K562 (cell line): ENCODE measurements at regions not wholly inside any gene's neighbourhood (a gene's known extent, or its start where the extent isn't known, plus 50 kb on each side); places are given as distances from the start of the nearest gene placed in this dataset.

Source experiments
- ATAC-seq: fragments of 200-7000 bp; cut with Tn5 transposase; 3 replicates; pipeline ENCODE4 v1.9.1; 2020; ENCODE audit warnings: moderate library complexity
- BruUV-seq: library from RNA; stranded (reverse); fragments of 400-500 nt; replicated peaks from 2 replicates; lab custom pipeline; 2021; lab: Mats Ljungman, UMichigan
- CTCF ChIA-PET: fragments of 300-600 bp; formaldehyde crosslinking; extraction: SDS; loops from one replicate; lab custom pipeline; 2021; ENCODE audit warnings: low intra/inter-chr PET ratio; lab: Yijun Ruan, JAX
- POLR2A ChIA-PET: fragments of 300-600, 350-650 bp; sonication (Branson Sonifier 250); formaldehyde crosslinking; extraction: SDS; loops from one replicate; lab custom pipeline; 2021; ENCODE audit warnings: antibody characterized with exemption, inconsistent platforms; lab: Yijun Ruan, JAX
- DNase-seq, 4 experiments: peaks; one replicate each; pipeline versions ENCODE4 v3.0.0 to v3.0.0-alpha.2; 2011 to 2018; ENCODE audit warnings: low spot score in 3 of 4, mixed read lengths in 3 of 4; ENCODE audit errors: extremely low read depth in 1 of 4
- FAIRE-seq: peaks from 2 replicates; lab custom pipeline; 2011; peaks lifted over from hg19 to GRCh38; lab: Jason Lieb, UNC
- H2AFZ ChIP-seq: 2 replicates; pipeline ENCODE4 v1.6.0; 2011; ENCODE audit warnings: low read depth, low read length, control low read depth, inconsistent platforms
- H3K27ac ChIP-seq: fragments of 200-600 bp; 3 replicates; pipeline ENCODE4 v1.8.0; 2011; ENCODE audit warnings: low read depth, mild to moderate bottlenecking, control low read depth, inconsistent platforms, low read length, moderate library complexity, mixed read lengths; ENCODE audit errors: extremely low read depth
- H3K27me3 ChIP-seq, 2 experiments: fragments of 300-600 bp in 1 of 2; 2 replicates in 1 of 2; 3 replicates in 1 of 2; pipeline versions ENCODE4 v1.6.0 to v1.8.0; 2011; ENCODE audit warnings: inconsistent platforms in 2 of 2, low read length in 2 of 2, mild to moderate bottlenecking in 1 of 2, mixed read lengths in 1 of 2, moderate library complexity in 1 of 2; ENCODE audit not compliant: control insufficient read depth in 2 of 2, insufficient read depth in 2 of 2
- H3K36me3 ChIP-seq: fragments of 300-600 bp; 3 replicates; pipeline ENCODE4 v1.8.0; 2011; ENCODE audit warnings: mild to moderate bottlenecking, low read length, inconsistent platforms; ENCODE audit not compliant: control insufficient read depth, insufficient read depth
- H3K4me1 ChIP-seq, 2 experiments: fragments of 200-600 bp in 1 of 2; replicated peaks in 1 of 2; 2 replicates in 1 of 2; 3 replicates in 1 of 2; pipeline versions ENCODE4 v1.5.1 to v1.8.0; 2011; ENCODE audit warnings: inconsistent platforms in 2 of 2, low read length in 2 of 2, mild to moderate bottlenecking in 1 of 2, mixed read lengths in 1 of 2, moderate library complexity in 1 of 2; ENCODE audit not compliant: control insufficient read depth in 2 of 2, insufficient read depth in 2 of 2
- H3K4me2 ChIP-seq: 2 replicates; pipeline ENCODE4 v1.6.1; 2011; ENCODE audit warnings: low read length, control low read depth, inconsistent platforms, mixed read lengths; ENCODE audit not compliant: insufficient read depth
- H3K4me3 ChIP-seq: fragments of 200-600 bp; sonication (generic), shearing (Covaris generic); 2 replicates; pipeline ENCODE4 v1.5.1; 2016; ENCODE audit warnings: control low read depth, inconsistent platforms
- H3K79me2 ChIP-seq: fragments of 200-600 bp; 3 replicates; pipeline ENCODE4 v1.8.0; 2011; ENCODE audit warnings: low read length, inconsistent platforms; ENCODE audit not compliant: control insufficient read depth, insufficient read depth
- H3K9ac ChIP-seq, 2 experiments: 2 replicates each; pipeline versions ENCODE4 v1.6.0 to v1.6.1; 2011; ENCODE audit warnings: low read depth in 2 of 2, low read length in 2 of 2, control low read depth in 1 of 2, inconsistent platforms in 1 of 2, mild to moderate bottlenecking in 1 of 2, mixed read lengths in 1 of 2; ENCODE audit not compliant: insufficient read depth in 1 of 2
- H3K9me1 ChIP-seq: one replicate; pipeline ENCODE4 v1.6.0; 2011; ENCODE audit warnings: inconsistent platforms, mild to moderate bottlenecking, low read length, moderate library complexity; ENCODE audit not compliant: control insufficient read depth, insufficient read depth
- H3K9me3 ChIP-seq: replicated peaks from 2 replicates; pipeline ENCODE4 v1.5.1; 2011; ENCODE audit warnings: low read depth, low read length, inconsistent platforms; ENCODE audit not compliant: control insufficient read depth, insufficient read depth
- H4K20me1 ChIP-seq: replicated peaks from 2 replicates; pipeline ENCODE4 v1.6.1; 2011; ENCODE audit warnings: low read length, inconsistent platforms, mixed read lengths; ENCODE audit not compliant: control insufficient read depth, insufficient read depth
- CTCFL ChIP-seq: IDR thresholded peaks from 2 replicates; pipeline ENCODE4 v1.6.1; 2011; ENCODE audit warnings: borderline replicate concordance, low read depth, mild to moderate bottlenecking, moderate library complexity, low read length; ENCODE audit not compliant: insufficient read depth, poor library complexity, severe bottlenecking
- ETS2 ChIP-seq: IDR thresholded peaks from 2 replicates; pipeline ENCODE4 v1.6.1; 2016; ENCODE audit warnings: borderline replicate concordance, missing genetic modification characterization, mild to moderate bottlenecking, moderate library complexity, missing compliant biosample characterization; ENCODE audit not compliant: poor library complexity, severe bottlenecking
- ETV5 ChIP-seq: sonication (generic); formaldehyde crosslinking; IDR thresholded peaks from 2 replicates; pipeline ENCODE4 v1.4.0; 2020; ENCODE audit warnings: low read depth, mild to moderate bottlenecking, missing genetic modification reagents
- MEIS2 ChIP-seq: fragments of 450-650 bp; IDR thresholded peaks from 2 replicates; pipeline ENCODE4 v1.6.1; 2014; ENCODE audit warnings: mild to moderate bottlenecking; ENCODE audit not compliant: partially characterized antibody
- NCOA2 ChIP-seq, 2 experiments: fragments of 450-650 bp; IDR thresholded peaks; 2 replicates each; pipeline ENCODE4 v1.6.1; 2018; ENCODE audit warnings: mild to moderate bottlenecking in 2 of 2, moderate library complexity in 1 of 2; ENCODE audit not compliant: partially characterized antibody in 2 of 2
- NFIC ChIP-seq: fragments of 450-650 bp; IDR thresholded peaks from 2 replicates; pipeline ENCODE4 v1.6.1; 2017; ENCODE audit warnings: mild to moderate bottlenecking, inconsistent platforms
- PBX2 ChIP-seq, 2 experiments: IDR thresholded peaks in 1 of 2; conservative IDR thresholded peaks in 1 of 2; 2 replicates each; pipeline ENCODE4 v1.6.1; 2016; ENCODE audit warnings: low read depth in 2 of 2, mild to moderate bottlenecking in 1 of 2, missing compliant biosample characterization in 1 of 2, missing genetic modification characterization in 1 of 2, moderate library complexity in 1 of 2
- PKNOX1 ChIP-seq: fragments of 450-650 bp; IDR thresholded peaks from 2 replicates; pipeline ENCODE4 v1.6.1; 2016
- TFAM ChIP-seq: fragments of 250-450 bp; sonication (Bioruptor Pico); conservative IDR thresholded peaks from 2 replicates; pipeline ENCODE4 v1.5.0; 2021; ENCODE audit warnings: mild to moderate bottlenecking, moderate library complexity
- ZNF740 ChIP-seq, 3 experiments: fragments of 200-800 bp in 1 of 3; sonication (Bioruptor generic) in 1 of 3; sonication (generic) in 1 of 3; formaldehyde crosslinking in 1 of 3; IDR thresholded peaks; 2 replicates each; pipeline versions ENCODE4 v1.6.1 to v1.8.0; 2016 to 2022; ENCODE audit warnings: mild to moderate bottlenecking in 2 of 3, missing compliant biosample characterization in 2 of 3, missing genetic modification characterization in 2 of 3, missing genetic modification reagents in 1 of 3
- WGBS: fragments of 100-300 bp; shearing (Covaris generic); methylation state at CpG from one replicate; pipeline ENCODE4 v1.1.6; 2016; ENCODE audit warnings: low coverage, mixed read lengths; ENCODE audit not compliant: insufficient coverage; ENCODE audit errors: missing lambda C conversion rate; 5-methylcytosine and 5-hydroxymethylcytosine counted together
- in situ Hi-C: fragments of 300-500 bp; cut with MboI; formaldehyde crosslinking; loops from 4 replicates; pipeline ENCODE4 v1.15.0; 2018; ENCODE audit warnings: inconsistent platforms, mixed read lengths
- intact Hi-C: fragments of 100-400 bp; cut with micrococcal nuclease; formaldehyde crosslinking; loops from 2 replicates; pipeline ENCODE4 v1.14.2; 2022

GRCh38 chr21:22201669-22202068 lies 1203.5 kb downstream of the NCAM2 start (continued):
- TF ChIP-seq CTCFL (no peak), ZNF740 (CRISPR knock-in tag; IDR thresholded peaks at IDR 0.05) (no peak), ZNF740 (tag; IDR thresholded peaks at IDR 0.05) (no peak)

- no peaks in the 10 kb centered on the region for H3K9me1 ChIP-seq
- TF ChIP-seq TFAM (no peak), ETS2 (no peak), NFIC (peak; percentile 80), ETV5 (CRISPR knock-in tag) (no peak), MEIS2 (peak; percentile 46), PKNOX1 (peak; percentile 83), PBX2 (CRISPR knock-in tag; IDR thresholded peaks at IDR 0.05; ENCODE audit: low read depth) (no peak), PBX2 (tag; conservative IDR thresholded peaks at IDR 0.05; ENCODE audit: low read depth) (peak; percentile 46; the same call in 1 of the 2 replicates), NCOA2 (IDR thresholded peaks at IDR 0.05; ENCODE audit: partially characterized antibody in 2 of 2) (peak in 1 of 2 experiments; percentile 77)
- H3K4me3 ChIP-seq = peak overlapping the region; percentile 53
- peak overlapping the region; percentile 78 for H3K4me2 ChIP-seq
- H3K79me2 ChIP-seq = peaks cover 45% of the 10 kb centered on the region
- ATAC-seq (peak; percentile 4), FAIRE-seq (no peak), DNase-seq (peak in 1 of 4 experiments; percentile 21)
- POLR2A ChIA-PET = interaction anchor here (0.6 to 1.0 kb wide), 5 partner anchors 9 to 1148 kb away, joined by 3 to 4 read pairs (median 3); no protein-coding TSS in a partner anchor
- 0% methylated on average over 1 of the region's 1 CpG for WGBS
- no TSS peak for BruUV-seq
- H4K20me1 ChIP-seq = no peaks in the 10 kb centered on the region
- CTCF ChIA-PET = no interaction called here
- H3K9me3 ChIP-seq = no peaks in the 10 kb centered on the region
- H3K4me1 ChIP-seq = peaks cover 0 to 7% of the 10 kb centered on the region in 2 experiments; a peak in 2 of 5 replicates
- peak overlapping the region; percentile 91 for H2AFZ ChIP-seq
- intact Hi-C loops = no loop called here
- peak overlapping the region in 1 of 2 experiments; percentile 80; a peak in 2 of 4 replicates for H3K9ac ChIP-seq
- no peaks in the 10 kb centered on the region for H3K27me3 ChIP-seq
- H3K36me3 ChIP-seq = no peaks in the 10 kb centered on the region; the same call in 2 of the 3 replicates
- H3K27ac ChIP-seq = peak overlapping the region; percentile 82
- in situ Hi-C loops = no loop called here
Measured at GRCh38 chr21:22209304-22209700, 1211.1 kb downstream of the NCAM2 start.
